ENCODE measurements at regions not wholly inside any gene's neighbourhood (a gene's known extent, or its start where the extent isn't known, plus 50 kb on each side); places are given as distances from the start of the nearest gene placed in this dataset.

DNA sequence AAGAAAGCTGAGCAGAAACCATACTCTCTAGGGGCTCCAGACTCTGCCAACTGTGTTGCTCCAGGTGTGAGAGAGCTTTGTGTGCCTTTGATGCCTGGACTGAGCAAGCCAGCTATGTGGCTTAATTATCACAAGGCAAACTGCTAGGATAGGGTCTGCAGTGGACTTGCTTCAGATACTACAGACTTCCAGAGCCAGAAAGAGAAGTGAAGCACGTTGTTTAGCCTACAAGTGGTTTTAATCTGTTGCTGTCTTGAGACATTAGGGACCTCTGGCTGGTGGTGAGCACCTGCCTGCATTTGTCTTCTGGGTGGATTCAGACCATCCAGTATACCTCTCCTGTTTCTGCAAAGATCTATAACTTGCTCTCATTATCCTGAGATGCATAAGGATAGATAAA, 353.4 kb upstream of the PLXNA2 start:
- no peak for DNase-seq

DNA sequence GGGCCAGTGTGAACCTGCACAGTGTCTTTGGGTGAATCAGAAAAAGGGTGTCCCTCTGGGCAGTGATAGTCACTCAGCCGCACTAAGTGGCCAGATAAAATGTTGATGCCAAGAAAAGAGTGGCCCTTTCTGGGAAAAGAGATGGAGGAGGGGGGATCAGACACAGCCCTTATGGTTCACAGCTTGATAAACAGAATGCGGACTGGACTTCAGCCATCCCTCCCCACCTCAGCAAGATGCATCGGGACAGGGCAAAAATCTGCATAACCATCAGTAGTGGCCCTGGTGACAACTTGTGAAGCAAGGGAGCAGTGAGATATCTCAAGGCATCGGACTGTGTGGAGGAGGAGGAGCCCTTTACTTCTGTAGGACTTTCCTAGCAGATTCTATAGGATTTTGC, 353.8 kb upstream of the PLXNA2 start:
- no peak for DNase-seq

DNA sequence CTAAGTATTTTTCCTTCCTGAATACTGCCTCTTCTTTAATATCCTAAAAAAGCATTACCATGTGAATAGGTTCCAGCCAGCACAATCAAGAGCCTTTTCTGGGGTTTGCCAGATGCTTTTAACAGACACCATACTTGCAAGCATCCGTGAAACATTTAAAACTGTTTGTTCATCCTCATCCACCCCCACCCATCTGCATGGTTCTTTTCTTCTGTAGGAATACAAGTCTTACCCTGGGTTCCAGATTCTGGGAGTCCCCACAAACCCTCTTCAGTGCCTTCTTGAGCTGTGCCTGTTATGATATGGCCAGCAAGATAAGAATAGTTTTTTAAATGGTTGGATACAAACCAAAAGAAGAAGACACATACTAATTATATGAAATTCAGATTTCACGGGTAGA, 354.9 kb upstream of the PLXNA2 start:
- DNase-seq = no peak

DNA sequence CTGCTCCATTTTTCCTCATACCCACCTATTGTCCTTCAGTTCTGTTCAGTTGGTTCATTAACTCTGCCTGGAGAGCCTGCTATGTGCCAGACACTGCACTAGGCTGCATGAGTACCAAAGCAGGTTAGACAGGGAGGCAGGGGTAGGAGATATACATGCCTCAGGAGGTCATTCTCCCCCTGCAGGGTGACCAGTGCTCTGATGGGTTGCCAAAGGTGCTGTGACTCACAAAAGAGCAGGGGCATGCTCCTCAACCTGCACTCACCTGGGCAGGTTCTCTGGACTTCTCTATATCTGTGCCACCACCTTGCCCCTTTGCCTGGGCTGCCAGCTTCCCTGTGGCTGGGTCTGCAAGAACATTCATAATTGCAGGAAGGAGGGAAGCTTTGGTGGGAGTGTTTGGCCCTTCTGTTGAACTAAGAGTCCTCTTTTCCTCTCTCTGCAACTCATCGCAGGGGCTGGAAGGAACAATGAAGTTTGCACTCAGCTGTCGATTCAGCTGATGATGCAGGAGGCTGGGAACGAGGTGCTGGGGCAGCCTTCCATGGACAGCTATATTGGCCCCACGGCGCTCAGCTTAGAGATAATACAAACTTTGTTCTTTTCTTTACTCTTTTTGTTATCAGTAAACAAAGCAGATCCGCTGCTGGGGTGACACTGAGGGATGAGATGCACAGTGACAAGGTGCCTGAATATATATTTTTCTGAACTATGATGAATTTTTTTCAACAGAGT, 356.4 kb upstream of the PLXNA2 start:
- DNase-seq = no peak

DNA sequence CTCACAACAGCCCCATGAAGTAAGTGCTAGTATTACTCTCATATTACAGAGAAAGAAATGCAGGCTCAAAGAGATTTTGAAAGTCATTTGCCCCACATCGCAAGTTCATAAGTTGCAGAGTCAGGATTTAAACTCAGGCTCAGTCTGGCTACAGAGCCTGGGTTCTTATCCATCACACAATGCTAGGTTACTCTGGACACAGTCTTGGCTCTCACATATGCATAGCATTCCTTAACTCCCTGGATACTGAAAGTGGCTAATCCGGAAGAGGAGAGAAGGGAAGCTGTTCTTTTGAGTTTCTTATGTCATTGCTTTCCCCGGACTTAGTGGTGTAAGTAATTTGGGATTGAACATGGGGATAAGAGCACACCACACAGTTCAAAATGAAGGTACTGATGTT, 357.4 kb upstream of the PLXNA2 start:
- no peak for DNase-seq

DNA sequence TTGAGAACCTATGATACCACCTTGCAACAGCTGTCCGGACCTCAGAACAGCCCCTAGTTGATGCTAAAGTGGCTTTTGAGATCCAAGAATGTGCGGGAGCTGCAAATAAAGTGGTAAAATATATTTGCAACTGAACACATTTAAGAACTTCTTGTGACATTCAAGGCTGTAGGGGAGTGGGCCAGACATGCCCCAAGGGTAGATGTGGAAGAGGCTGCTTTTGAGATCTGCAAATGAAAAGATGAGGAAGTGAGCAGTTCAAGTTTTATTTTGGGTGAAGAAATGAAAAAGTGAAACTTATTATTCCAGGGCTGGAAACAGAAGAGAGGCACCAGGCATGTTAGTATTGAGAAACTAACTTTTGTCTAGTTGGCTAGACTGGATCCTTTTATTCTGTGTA, 359.5 kb upstream of the PLXNA2 start:
- DNase-seq = no peak

DNA sequence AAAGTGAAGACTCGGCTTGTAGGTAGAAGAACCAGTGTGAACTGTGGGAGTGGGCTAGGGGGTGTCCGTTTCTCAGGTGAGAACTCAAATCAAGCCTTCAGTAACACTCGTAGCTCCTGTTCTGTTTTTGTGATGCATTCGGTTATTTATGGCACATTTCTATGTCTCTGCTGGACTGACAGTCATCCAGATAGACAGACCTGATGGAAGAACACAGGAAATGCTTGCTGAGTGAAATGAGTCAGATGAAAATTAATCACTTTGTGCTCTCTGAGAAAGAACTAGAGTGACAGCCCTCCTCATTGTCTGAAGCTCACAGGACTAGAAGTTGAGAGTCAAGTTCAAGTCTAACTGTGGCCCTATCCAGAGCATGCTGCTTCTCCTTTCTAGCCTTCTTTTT, 360.1 kb upstream of the PLXNA2 start:
- DNase-seq = no peak

DNA sequence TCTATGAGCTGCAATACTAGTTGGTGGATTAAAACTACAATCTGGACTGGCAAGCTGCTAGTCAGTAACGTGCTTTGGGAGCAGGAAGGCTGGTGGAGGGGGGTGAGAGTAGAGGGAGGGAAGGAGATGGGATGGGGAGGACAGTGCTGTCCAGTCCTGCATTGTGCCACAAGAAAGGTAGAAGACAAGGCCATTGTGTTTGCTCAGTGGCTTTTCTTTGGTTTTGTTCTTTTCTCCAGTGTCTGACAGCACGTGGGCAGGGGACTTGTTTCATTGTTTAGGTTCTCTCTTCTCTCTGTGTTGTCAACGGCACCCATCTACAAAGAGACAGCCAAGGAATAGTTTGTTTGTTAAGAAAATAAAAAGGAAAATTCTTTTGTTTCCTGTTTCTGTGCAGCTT, 362.8 kb upstream of the PLXNA2 start:
- no peak for DNase-seq

DNA sequence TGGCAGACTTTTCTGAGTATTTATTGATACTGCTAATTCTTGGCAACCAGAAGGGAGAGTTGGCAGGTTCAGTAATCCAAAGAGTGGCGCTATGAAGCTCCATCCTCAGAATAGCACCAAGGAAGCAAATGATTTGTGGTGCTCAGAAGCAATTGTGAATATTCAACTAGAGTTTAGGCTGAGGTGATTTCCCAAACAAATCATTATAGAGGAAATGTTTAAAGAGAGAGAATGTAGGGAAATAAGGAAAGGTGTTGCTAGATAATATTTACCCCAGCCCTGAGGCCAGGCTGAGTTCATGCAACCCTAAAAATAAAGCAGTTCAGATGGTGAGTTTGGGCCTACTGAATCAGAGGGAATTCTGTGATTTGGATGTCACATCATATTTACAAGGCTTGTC, 363.4 kb upstream of the PLXNA2 start:
- DNase-seq = no peak

DNA sequence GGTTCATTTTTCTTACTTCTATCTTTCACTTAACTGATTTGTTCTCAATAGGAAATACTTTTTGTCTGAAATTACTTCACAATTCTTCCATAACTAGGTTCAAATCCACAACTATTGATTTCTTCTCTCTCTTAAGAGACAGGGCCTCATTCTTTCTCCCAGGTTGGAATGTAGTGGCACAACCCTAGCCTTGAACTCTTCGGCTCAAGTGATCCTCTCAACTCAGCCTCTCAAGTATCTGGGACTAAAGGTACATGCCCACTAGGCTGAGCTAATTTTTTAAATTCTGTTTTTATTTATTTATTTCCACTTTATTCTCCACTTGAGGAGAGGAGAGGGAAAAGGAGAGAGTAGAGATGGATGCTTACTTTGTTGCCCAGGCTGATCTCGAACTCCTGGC, 370.4 kb upstream of the PLXNA2 start:
- no peak for DNase-seq

DNA sequence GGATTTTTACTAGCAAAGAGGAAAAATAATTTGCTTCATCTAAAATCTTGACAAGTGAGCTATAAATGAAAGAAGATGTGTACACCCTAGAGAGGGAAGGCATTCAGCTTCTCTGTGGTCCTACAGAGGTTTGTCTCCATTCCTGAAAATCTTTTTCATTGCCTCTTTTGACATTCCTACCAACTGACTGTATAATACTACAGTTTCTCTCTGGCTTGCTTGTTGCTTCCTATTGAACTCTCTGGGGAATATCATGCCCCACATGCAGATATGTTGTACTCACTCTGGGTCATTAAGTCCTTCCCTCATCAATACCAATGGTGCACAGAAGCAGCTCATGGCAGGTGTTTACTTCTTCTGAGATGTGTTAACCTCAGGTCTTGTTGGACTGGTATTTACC, 371.2 kb upstream of the PLXNA2 start:
- no peak for DNase-seq

DNA sequence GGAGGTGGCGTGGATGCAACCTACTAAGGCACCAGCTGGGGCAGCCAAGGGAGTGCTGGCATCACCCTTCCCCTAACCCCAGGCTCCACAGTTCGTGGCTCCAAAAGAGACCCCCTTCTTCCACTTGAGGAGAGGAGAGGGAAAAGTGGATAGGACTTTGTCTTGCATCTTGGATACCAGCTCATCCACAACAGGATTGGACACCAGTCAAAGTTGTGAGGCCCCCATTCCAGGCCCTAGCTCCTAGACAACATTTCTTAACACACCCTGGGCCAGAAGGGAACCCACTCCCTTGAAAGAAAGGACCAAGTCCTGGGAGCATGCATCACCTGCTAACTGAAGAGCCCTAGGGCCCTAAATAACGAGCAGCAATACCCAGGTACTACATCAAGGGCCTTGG, 372.6 kb upstream of the PLXNA2 start:
- DNase-seq = no peak

DNA sequence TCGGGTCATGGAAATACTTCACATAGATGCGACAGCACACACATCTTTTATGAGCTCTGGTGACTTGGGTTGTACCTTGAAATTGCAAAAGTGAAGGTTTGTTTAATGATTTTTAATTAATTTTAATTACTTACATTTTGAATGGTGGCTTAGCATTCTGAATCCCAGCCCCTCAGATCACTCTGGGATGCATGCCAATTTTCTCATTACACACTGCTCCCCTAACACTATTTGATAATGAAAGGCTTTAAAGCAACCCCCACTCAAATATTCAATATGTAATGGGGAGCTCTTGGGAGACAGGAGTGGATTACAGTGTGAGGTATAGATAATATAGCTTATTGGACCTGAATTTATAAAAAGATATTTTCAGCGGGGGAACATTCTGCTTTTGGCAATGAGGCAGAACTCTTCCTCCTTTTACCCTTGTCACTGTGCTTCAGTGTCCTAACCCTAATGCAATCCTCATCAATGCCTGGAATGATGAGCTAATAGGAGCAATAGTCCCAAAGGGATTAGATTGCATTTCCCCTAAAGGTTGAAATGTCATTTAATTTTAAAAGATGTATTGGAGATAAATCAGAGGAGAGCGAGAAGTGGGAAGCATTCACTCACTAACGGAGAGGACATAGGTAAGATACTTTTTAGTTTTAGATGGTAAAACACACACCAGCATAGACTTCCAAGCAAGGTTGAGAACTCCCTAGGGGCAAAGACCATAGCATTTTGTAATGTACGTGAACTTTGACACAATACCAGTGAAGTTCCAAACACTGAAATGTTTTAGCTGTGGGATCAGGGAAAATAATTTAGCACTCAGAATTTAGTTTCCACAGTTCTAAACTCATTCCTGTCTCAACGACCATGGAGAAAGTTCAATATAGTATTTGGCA, 384.1 kb upstream of the PLXNA2 start:
- DNase-seq = peak; percentile 23

DNA sequence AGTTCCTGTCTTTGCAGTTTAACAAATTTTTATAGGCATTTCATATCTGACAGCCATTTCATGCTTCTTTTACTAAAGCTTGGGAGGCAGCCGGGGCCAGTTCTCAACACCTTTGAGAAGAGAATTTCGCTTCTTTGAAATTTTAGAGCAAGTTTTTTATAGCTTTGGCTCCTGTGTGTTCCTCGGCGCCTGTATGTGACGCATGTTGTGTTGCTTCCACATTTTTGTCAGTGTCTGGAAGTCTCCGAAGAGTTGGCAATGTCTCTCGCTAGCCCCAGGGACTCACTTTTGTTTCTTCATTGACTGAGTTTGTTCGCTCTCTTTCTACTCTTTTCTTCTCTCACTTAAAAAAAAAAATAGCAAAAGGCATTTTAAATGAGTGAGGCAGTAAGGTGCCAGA, 386.9 kb upstream of the PLXNA2 start:
- no peak for DNase-seq

DNA sequence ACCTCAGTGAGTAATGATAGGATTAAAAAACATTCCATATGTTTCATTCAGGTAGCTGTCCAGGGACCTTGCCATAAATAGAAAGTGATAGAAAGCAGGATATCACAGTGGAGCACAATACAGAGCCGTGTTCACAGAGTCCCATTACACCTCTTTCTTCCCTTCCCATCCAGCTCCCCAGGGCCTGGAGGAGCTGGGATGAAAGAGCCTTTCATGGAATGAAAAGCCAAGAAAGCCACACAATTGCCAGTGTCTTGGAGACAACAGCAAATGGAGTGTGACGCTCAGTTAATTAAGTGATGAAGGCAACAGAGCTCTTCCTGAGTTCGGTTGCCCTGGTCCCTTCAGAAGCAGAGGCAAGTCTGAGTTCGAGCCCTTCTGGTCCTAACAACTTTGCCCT, 387.3 kb upstream of the PLXNA2 start:
- DNase-seq = no peak

DNA sequence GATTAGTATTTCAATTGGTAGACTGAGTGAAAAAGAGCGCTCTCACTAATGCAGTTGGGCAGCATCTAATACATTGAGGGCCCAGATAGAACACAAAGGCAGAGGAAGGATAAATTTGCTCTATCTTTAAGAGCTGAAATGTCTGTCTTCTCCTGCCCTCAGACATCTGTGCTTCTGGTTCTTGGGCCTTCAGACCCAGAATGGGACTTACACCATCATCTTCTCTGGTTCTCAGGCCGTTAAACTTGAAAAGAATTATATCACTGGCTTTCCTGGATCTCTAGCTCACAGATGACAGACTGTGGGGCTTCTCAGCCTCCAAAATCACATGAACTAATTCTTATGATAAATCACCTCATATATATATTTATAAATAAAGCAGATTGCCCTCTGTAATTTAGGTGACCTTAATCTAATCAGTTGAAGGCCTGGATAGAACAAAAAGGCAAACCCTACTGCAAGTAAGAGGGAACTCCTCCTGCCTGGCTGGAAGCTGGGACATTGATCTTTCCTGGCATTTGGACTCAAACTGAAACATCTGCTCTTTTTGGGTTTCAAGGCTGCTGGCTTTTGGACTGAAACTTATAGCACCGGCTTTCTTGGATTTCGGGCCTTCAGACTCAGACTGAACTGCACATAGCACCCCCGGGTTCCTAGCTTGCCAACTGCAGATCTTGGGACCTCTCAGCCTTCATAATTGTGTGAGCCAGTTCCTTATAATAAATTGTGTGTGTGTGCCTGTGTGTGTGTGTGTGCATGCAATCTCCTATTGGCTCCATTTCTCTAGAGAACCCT, 390.4 kb upstream of the PLXNA2 start:
- DNase-seq = no peak

DNA sequence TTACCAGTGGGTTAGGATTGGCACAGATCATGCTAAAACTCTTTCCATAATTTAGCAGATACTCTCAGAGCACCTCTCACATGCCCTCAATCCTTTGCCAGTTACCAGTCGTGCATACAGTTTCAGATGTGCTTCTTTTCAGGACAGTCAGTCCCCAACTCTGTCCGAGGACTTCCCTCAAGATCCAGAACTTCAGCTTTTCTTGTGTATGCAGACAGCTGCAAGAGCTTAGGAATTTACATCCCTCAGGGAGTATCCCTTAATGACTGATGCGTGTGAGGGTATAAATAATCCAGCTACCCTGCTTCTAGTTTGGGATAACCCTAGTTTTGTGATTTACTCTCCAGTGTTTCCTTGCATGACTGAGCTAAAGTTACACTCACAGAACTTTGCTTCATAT, 393.0 kb upstream of the PLXNA2 start:
- DNase-seq = no peak

DNA sequence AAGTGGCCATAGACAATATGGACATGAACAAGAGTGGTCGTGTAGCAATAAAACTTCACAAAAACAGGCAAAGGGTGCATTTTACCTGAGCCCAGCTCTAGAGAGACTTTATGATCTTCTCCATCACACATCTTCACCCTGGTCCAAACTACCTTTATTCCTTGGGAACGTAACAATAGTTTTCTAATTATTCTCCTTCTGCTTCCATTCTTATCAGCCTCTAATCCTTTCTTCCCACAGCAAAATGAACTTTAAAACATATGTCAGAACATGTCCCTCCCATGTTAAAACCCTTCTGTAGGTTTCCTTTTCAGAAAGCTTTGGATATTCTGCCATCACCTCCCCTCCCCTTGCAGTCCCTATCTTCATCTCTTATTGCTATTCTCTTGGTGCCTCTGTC, 395.2 kb upstream of the PLXNA2 start:
- no peak for DNase-seq

DNA sequence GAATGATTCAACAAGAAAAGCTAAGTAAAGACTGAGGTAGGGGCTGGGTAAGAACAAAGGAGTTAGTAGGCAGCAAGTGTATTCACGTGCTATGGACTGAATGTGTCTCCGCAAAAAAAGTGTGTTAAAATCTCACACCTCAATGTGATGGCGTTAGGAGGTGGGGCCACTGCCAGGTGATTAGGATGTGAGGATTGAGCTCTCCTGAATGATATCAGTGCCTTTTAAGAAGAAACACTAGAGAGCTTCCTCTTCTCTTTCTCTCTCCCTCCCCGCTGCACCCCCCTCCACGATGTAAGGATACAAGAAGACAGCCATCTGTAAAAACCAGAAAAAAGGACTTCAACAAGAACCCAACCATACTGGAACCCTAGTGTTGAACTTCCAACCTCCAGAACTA, 396.1 kb upstream of the PLXNA2 start:
- DNase-seq = no peak

DNA sequence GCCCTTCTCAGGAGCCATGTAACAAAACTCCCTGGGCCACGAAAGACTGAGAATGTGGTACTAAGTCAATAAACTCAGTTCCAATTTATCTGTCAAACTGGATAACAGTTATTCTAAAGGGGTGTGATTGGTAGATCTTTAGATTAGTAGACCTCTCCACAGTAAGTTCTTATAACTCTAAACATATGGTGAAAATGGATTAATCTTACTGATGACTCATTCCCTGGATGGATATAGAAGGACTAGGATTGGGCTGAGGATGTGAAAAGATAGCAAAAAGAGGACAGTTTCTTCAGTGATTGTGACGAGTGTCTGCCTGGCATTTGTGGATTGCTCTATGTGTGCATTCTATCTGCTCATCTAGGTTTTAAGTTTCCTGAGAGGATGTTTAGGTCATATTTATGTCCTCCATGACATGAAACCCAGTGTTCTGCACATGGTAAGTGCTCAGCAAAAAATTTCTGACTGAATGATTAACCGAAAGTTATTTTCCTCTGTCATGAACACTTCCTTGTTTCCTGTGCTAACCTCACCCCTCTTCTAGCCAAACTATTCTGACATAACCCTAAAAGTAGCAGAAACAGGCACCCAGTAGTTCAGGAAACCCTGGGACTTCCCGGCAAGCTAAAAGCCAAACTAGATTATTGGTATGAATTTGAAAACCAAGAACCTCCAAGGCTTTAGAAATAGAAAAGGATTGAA, 397.5 kb upstream of the PLXNA2 start:
- no peak for DNase-seq

DNA sequence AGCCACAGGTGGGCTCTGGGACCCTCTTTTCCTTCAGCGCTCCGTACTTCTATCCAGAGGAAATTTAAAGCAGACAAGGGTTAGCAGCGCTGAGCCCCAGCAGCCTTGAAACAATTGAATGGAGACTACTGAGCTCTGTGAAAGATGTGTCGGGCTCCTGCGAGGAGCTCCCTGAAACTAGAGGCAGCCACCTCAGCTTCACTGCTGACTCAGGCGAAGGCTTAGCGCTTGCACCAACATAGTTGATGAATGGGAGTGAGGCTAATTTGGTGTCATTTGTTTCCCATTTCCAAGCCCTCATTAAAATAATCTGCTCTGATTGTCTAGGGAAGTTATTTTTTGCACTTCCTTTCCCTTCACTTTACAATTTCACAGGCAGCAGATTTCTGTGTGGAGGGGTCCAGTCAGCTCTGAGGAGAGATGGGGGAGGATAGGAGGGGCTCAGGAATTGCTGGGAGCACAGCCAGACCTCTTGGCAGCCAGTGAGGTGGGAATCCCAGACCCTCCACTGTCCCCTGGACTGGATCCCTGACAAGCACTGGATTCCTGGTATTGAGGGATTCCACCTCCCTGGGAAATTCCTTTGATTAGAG, 398.9 kb upstream of the PLXNA2 start:
- no peak for DNase-seq

DNA sequence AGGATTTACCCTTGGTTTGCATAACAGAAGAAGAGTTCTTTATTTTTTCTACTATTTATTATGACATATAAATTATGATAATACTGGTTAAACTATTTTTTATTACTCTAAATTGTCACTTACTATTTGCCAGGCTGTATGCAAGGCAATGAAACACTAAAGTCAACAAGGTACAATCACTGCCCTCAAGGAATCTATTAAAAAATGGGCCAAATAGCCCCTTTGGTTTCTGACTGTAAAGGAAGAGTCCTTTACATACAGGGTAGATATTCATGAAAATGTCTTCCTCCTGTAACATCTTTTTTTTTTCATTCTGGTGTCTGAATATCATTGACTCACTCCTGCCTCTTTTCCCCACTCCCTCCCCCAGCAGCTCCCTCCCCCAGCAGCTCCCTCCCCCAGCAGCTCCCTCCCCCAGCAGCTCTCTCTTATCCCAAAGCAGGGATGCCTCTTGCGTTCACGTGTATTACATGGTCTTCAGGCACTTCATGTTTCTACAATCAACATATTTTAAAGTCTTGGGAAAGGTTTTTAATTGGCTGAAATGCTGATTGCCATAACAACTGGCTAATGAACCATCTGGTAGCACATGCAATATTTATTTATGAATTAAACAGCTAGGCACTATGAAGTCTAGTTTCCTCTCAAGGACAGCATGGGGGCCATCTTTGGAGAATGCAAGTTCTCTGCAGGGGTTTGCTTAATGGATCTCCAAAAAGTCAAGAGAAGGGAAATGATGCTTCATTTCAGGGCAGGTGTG, 400.4 kb upstream of the PLXNA2 start:
- DNase-seq = peak; percentile 66

All from DMS79 (cell line).